ENCODE measurements at regions not wholly inside any gene's neighbourhood (a gene's known extent, or its start where the extent isn't known, plus 50 kb on each side); places are given as distances from the start of the nearest gene placed in this dataset.

- no peak for ATAC-seq (ENCODE audit: low FRiP score in 2 of 2)
- Histone ChIP-seq H3K27ac (peak overlapping the region in 2 of 4 donors; percentile 5 to 49), H3K36me3 (no peaks in the 10 kb centered on the region), H3K27me3 (no peaks in the 10 kb centered on the region), H3K4me3 (no peak overlapping the region), H3K9me3 (no peaks in the 10 kb centered on the region), H3K4me1 (peaks cover 8 to 16% (median 12%) of the 10 kb centered on the region in 4 donors)
- no peak for TF ChIP-seq EP300 (IDR thresholded peaks at IDR 0.05)
- no peak for TF ChIP-seq CTCF (IDR thresholded peaks at IDR 0.05)
- no peak for TF ChIP-seq POLR2AphosphoS5 (IDR thresholded peaks at IDR 0.05)
- no peak for TF ChIP-seq POLR2A (IDR thresholded peaks at IDR 0.05)
- 79 to 83% methylated on average over 9 of the region's 9 CpGs for WGBS, 2 donors
- no peak for DNase-seq
Observed at GRCh38 chr6:109239651-109240321, 142.5 kb downstream of the CD164 start.

GRCh38 chr6:109239160-109239559 is 143.1 kb downstream of the CD164 start:
- no peaks in the 10 kb centered on the region for H3K27me3 ChIP-seq
- H3K9me3 ChIP-seq = no peaks in the 10 kb centered on the region
- whole genome bisulfite sequencing, 2 donors = 87 to 90% methylated on average over 2 of the region's 2 CpGs
- DNase-seq (peak in 1 of 2 donors; percentile 51), ATAC-seq (ENCODE audit: low FRiP score in 2 of 2) (peak in 1 of 2 donors; percentile 46)
- peaks cover 8 to 16% (median 12%) of the 10 kb centered on the region in 4 donors for H3K4me1 ChIP-seq
- H3K27ac ChIP-seq = peak overlapping the region in 1 of 4 donors; percentile 49
- no peak overlapping the region for H3K4me3 ChIP-seq
- H3K36me3 ChIP-seq = no peaks in the 10 kb centered on the region
- no peak for TF ChIP-seq POLR2AphosphoS5 (IDR thresholded peaks at IDR 0.05)
- TF ChIP-seq CTCF (IDR thresholded peaks at IDR 0.05) = no peak
- TF ChIP-seq EP300 (IDR thresholded peaks at IDR 0.05) = no peak
- no peak for TF ChIP-seq POLR2A (IDR thresholded peaks at IDR 0.05)

GRCh38 chr6:109238396-109238795 is 143.1 kb downstream of the CEP57L1 start:
- Histone ChIP-seq H3K27me3 (no peaks in the 10 kb centered on the region), H3K4me3 (no peak overlapping the region), H3K27ac (no peak overlapping the region), H3K4me1 (peaks cover 8 to 16% (median 12%) of the 10 kb centered on the region in 4 donors), H3K9me3 (no peaks in the 10 kb centered on the region), H3K36me3 (no peaks in the 10 kb centered on the region)
- WGBS, 2 donors = 93% methylated on average over 3 of the region's 3 CpGs
- ATAC-seq (ENCODE audit: low FRiP score in 2 of 2) (no peak), DNase-seq (no peak)
- TF ChIP-seq CTCF (IDR thresholded peaks at IDR 0.05) = no peak

- ATAC-seq (ENCODE audit: low FRiP score in 2 of 2) = peak in 1 of 2 donors; percentile 44
- no peaks in the 10 kb centered on the region for H3K9me3 ChIP-seq
- no peak overlapping the region for H3K4me3 ChIP-seq
- H3K27ac ChIP-seq = peak overlapping the region in 3 of 4 donors; percentile 55 to 63 (median 61)
- H3K36me3 ChIP-seq = no peaks in the 10 kb centered on the region
- no peaks in the 10 kb centered on the region for H3K27me3 ChIP-seq
- peaks cover 8 to 16% (median 12%) of the 10 kb centered on the region in 4 donors for H3K4me1 ChIP-seq
- peak in 1 of 2 donors; percentile 26 for DNase-seq
- no peak for TF ChIP-seq EP300 (IDR thresholded peaks at IDR 0.05)
- TF ChIP-seq POLR2A (IDR thresholded peaks at IDR 0.05) = no peak
- TF ChIP-seq POLR2AphosphoS5 (IDR thresholded peaks at IDR 0.05) = no peak
- TF ChIP-seq CTCF (IDR thresholded peaks at IDR 0.05) = no peak
- 83 to 94% methylated on average over 11 of the region's 11 CpGs for WGBS, 2 donors
Observed at GRCh38 chr6:109237986-109238329, 142.7 kb downstream of the CEP57L1 start.
